ENCODE measurements at regions not wholly inside any gene's neighbourhood (a gene's known extent, or its start where the extent isn't known, plus 50 kb on each side); places are given as distances from the start of the nearest gene placed in this dataset.
"Not testable (repeated sequence)": the region's sequence is repeated elsewhere in the genome, so short reads cannot be mapped to it uniquely, and the experiment has no call there.

DNA sequence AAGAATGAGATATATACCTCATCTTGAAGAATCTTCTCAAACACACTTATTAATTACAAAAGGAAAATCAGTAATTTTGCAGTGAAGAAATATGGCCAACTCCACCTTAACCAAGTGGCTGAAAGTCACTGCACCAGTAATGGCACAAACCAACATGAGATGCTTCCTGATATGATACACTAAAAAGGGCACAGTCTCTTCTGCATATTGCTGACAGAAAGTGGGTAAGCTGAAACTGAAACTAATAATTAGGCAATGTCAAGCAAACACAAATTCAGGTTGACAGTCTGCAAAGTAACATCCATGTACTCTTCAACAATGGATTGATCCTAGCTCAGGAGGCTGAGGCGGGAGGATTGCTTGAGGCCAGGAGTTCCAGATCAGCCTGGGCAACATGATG is 56.1 kb downstream of the ZNF22 start:
- not testable (repeated sequence) for H3K4me3 ChIP-seq (ENCODE audit: low read length); DNase-seq (ENCODE audit: low read depth)

DNA sequence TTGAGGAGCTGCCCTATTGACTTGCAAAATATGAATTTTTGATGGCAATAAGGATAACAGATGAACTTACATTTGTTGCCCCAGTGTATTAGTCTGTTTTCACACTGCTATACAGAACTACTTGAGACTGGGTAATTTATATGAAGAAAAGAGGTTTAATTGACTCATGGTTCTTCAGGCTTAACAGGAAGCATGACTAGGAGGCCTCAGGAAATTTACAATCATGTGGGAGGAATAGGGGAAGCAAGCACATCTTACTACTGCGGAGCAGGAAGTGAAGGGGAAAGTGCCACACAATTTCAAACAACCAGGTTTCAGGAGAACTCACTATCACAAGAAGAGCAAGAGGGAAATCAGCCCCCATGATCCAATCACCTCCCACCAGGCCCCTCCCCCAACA is 57.9 kb downstream of the ZNF22 start:
- peak; percentile 60 for DNase-seq (ENCODE audit: low read depth)
- no peak for TF ChIP-seq CTCF (IDR thresholded peaks at IDR 0.05; ENCODE audit: insufficient read depth, low read depth, low read length, missing control alignments)
- H3K4me3 ChIP-seq (ENCODE audit: low read length): no peak overlapping the region

DNA sequence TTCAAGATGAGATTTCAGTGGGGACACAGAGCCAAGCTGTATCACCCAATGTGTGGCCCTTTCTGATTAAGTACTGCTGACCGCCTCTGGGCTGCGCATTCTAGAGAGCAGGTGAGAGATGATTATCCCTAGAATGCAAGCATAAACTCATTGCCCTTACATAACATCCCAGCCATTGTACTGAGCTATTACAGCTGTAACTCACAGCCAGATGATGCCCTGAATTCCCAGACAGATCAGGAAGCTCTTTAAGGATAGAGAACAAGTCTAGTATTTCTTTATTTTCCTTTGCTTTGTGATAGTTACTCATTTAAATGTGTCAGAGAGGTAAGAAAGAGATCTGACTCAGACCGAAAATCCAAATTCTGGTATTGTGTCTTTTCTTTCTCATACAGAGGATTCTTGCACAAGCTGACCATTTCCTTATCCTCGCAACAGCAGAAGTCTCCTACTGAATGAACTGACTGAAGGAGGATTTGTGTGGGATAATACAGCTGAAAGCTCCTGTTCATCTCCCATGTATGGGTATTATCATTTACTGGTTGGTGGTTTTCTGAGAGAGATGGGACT is 58.4 kb downstream of the ZNF22 start:
- no peak overlapping the region for H3K4me3 ChIP-seq (ENCODE audit: low read length)
- TF ChIP-seq CTCF (IDR thresholded peaks at IDR 0.05; ENCODE audit: insufficient read depth, low read depth, low read length, missing control alignments): no peak
- peak; percentile 24 for DNase-seq (ENCODE audit: low read depth)

GRCh38 chr10:45059632-45060031 is 58.9 kb downstream of the ZNF22 start:
- no peak overlapping the region for H3K4me3 ChIP-seq (ENCODE audit: low read length)
- DNase-seq (ENCODE audit: low read depth): no peak
- no peak for TF ChIP-seq CTCF (IDR thresholded peaks at IDR 0.05; ENCODE audit: insufficient read depth, low read depth, low read length, missing control alignments)

DNA sequence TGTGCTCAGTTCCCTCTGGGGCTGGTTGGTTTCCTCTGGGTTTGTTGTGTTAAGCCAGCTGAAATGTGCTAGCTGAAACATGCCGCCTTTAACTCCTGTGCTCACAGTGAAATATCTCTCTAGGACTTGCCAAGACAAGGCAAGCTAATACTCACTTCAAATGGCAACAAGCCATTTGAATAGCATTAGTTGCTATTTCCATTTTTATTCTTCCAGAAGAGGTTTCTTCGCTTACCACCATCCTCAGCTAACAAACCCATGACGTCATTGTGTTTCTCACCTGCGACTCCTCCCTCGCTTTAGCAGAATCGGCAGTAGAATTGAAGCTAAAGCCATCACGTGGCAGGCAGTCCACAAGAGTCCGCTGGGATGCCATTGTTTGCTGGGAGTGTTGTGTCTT is 61.3 kb downstream of the ZNF22 start:
- DNase-seq (ENCODE audit: low read depth): peak; percentile 64
- TF ChIP-seq CTCF (IDR thresholded peaks at IDR 0.05; ENCODE audit: insufficient read depth, low read depth, low read length, missing control alignments): no peak
- H3K4me3 ChIP-seq (ENCODE audit: low read length): no peak overlapping the region

DNA sequence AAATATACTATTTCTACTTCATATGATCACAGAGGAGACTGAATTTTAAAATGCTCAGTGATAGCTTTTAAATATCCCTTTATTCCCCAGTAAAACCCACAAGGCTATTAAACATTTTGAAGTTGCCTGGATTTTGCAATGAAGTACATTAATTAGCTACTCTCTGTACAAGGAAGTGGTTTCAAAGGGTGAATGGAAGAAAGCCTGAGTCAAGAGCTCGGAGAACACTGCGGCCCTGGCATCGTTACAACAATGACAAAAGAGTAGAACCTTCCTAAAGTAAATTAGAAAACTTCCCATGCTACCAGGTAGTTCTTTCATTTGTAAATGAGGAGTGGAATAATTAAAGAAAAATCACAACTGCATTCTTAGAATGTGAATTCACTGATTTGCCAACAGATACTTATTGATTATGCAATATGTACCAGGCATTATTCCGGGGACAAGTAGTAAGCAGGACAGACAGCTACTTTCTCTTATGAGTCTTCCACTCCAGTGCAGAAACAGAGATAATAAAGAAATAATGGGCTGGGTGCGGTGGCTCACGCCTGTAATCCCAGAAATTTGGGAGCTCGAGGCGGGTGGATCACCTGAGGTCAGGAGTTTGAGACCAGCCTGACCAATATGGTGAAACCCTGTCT is 63.0 kb downstream of the ZNF22 start:
- DNase-seq (ENCODE audit: low read depth): peak; percentile 61
- TF ChIP-seq CTCF (IDR thresholded peaks at IDR 0.05; ENCODE audit: insufficient read depth, low read depth, low read length, missing control alignments): no peak
- no peak overlapping the region for H3K4me3 ChIP-seq (ENCODE audit: low read length)

- no peak for TF ChIP-seq CTCF (IDR thresholded peaks at IDR 0.05; ENCODE audit: insufficient read depth, low read depth, low read length, missing control alignments)
- no peak for DNase-seq (ENCODE audit: low read depth)
- H3K4me3 ChIP-seq (ENCODE audit: low read length): no peak overlapping the region
These were observed 64.3 kb downstream of the ZNF22 start for GRCh38 chr10:45064998-45065397.
